GM18861 (cell line): ENCODE measurements at regions not wholly inside any gene's neighbourhood (a gene's known extent, or its start where the extent isn't known, plus 50 kb on each side); places are given as distances from the start of the nearest gene placed in this dataset.

ENCODE experiments used
- ATAC-seq: cut with Tn5 transposase; IDR thresholded peaks from one replicate; pipeline ENCODE4 v1.9.1; 2021; ENCODE audit not compliant: unreplicated experiment

- no peak for ATAC-seq
Measured at GRCh38 chr14:87879389-87879788, 113.6 kb downstream of the GALC start.

GRCh38 chr14:87878959-87879358 lies 114.0 kb downstream of the GALC start:
- no peak for ATAC-seq

GRCh38 chr14:87877877-87878276 lies 115.1 kb downstream of the GALC start:
- ATAC-seq = no peak

- ATAC-seq = no peak
Measured at GRCh38 chr14:87874676-87875075, 118.3 kb downstream of the GALC start.

- no peak for ATAC-seq
Measured at GRCh38 chr14:87873741-87874140, 119.2 kb downstream of the GALC start.

- ATAC-seq = no peak
Measured at GRCh38 chr14:87869619-87870583, 123.1 kb downstream of the GALC start.

GRCh38 chr14:87868920-87869319 lies 124.1 kb downstream of the GALC start:
- no peak for ATAC-seq

GRCh38 chr14:87866116-87866515 lies 126.9 kb downstream of the GALC start:
- no peak for ATAC-seq

- ATAC-seq = no peak
Measured at GRCh38 chr14:87864356-87865270, 128.4 kb downstream of the GALC start.

- no peak for ATAC-seq
Measured at GRCh38 chr14:87863047-87863446, 129.9 kb downstream of the GALC start.

GRCh38 chr14:87852107-87852506 lies 140.9 kb downstream of the GALC start:
- no peak for ATAC-seq

- no peak for ATAC-seq
Measured at GRCh38 chr14:87851190-87851589, 141.8 kb downstream of the GALC start.

GRCh38 chr14:87847216-87847755 lies 145.7 kb downstream of the GALC start:
- no peak for ATAC-seq

GRCh38 chr14:87840906-87841305 lies 152.1 kb downstream of the GALC start:
- ATAC-seq = no peak

- ATAC-seq = no peak
Measured at GRCh38 chr14:87838931-87839330, 154.1 kb downstream of the GALC start.

- no peak for ATAC-seq
Measured at GRCh38 chr14:87837296-87837695, 155.7 kb downstream of the GALC start.

- ATAC-seq = no peak
Measured at GRCh38 chr14:87834594-87834993, 158.4 kb downstream of the GALC start.

- ATAC-seq = no peak
Measured at GRCh38 chr14:87833026-87833425, 160.0 kb downstream of the GALC start.

GRCh38 chr14:87830443-87831096 lies 162.4 kb downstream of the GALC start:
- no peak for ATAC-seq

GRCh38 chr14:87829543-87829942 lies 163.4 kb downstream of the GALC start:
- no peak for ATAC-seq

- no peak for ATAC-seq
Measured at GRCh38 chr14:87824266-87824665, 168.7 kb downstream of the GALC start.
